Muscle of arm (tissue), 1 donor: ENCODE measurements at regions not wholly inside any gene's neighbourhood (a gene's known extent, or its start where the extent isn't known, plus 50 kb on each side); places are given as distances from the start of the nearest gene placed in this dataset.
A peak's percentile ranks its signal among the peaks of the same experiment; 100 is the strongest.
"Not testable (repeated sequence)": the region's sequence is repeated elsewhere in the genome, so short reads cannot be mapped to it uniquely, and the experiment has no call there.

Experiments used
- DNase-seq: peaks from one replicate; pipeline ENCODE4 v3.0.0-alpha.2; 2013

DNA sequence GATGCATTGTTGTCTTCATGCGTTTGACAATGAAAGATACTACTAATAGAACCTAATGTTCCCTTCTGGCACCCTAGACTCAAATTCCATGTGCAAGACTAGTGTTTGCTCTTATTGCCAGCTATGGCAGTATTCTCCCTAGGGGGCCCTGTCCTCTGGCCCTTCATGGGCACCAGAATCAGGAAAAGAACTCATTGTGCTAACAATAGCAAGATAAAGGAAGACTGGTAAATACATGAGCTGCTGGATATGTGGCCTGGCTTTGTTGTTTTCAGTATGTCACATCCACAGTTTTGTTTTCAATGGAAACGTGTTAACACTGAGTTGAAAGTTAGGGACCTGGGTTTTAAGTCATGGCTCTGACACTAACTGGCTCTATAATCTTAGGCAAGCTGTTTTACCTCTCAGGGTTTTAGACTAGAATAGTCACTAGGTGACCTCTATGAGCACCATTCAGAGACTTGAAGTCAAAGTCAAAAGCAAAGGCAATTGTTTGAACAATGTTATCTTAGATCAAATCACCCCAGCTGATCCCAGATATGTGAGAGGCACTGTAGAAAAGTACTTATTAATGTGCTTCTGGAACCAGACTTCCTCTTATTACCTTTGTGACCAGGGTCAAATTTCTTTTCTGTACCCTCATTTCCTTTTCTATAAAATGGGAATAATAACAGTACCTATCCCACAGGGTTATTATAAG lies 253.7 kb upstream of the DIAPH2 start:
- no peak for DNase-seq

DNA sequence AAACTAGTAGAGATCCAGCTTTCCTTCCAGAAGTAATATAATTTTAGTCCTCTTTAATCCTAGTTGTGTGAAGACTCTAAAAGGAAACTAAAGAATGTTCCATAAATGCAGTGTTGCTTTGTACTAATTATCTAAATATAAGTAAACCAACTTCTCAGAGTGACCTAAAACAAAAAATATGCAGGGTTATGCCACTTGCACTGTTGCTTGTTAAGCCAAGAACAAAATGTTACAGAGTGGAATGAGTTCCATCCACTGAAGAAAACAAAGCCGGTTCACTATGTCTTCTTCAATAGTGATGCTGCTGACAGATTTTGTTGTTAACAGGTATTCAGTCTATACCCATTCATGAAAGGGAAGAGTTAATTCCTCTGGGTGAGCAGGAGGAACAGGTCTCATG lies 252.0 kb upstream of the DIAPH2 start:
- no peak for DNase-seq

DNA sequence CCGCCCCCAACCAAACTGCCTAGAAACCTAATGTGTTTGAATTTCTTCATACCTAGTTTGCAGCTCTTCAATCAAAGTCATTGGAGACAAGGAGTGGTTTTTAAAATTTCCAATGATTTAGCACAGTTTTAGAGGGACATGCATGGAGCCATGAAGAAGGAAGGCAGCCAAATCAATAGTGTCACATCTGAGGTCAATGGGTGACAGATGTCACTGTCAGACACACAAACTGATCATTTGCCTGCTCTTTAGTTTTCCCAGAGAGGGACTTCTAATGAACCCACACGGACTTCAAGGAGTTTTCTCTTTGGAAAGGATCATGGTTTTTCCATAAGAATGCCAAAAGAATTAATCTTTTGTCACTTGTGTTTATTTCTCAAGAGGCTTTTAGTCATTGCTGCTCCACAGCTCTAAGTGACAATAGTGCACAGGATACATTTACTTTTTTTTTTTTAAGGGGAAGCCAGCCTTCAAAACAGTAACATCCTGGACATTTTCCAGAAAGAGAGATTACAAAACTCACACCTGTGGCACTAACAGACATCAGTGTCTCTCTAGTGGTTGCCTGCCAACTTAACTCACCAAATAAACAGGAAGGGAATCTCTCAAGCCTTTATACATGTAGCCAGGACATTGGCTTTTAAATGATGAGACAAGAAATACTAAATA lies 251.1 kb upstream of the DIAPH2 start:
- DNase-seq, result no peak

DNA sequence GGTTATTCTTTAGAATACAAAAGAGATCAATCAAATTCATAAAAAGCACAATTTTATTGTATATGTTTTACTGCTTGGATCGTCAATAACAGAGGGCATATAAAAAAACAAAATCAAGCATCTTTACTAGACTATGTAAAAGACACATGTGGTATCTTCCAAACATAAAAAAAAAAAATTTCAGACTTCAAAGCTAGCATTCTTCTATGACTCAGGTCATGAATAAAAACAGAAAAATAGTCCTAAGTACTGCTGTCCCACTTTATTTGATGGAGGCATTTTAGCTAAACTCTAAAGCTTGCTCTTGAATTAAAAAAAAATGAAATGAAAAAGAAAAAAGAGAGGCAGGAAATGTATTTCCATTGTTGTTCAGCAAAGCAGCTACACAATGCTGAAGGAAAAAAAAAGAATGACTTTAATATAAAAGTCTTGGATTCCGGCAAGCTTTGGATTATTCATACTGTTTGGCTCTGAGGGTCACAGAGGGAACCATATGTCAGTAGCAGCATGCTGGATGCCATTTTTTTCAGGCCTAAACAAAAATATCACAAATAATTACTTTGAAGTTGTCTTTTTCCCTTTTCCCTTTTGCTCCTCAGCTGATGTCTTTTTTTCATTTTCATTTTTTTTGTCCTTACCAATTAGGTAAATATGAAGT lies 249.1 kb upstream of the DIAPH2 start:
- no peak for DNase-seq

DNA sequence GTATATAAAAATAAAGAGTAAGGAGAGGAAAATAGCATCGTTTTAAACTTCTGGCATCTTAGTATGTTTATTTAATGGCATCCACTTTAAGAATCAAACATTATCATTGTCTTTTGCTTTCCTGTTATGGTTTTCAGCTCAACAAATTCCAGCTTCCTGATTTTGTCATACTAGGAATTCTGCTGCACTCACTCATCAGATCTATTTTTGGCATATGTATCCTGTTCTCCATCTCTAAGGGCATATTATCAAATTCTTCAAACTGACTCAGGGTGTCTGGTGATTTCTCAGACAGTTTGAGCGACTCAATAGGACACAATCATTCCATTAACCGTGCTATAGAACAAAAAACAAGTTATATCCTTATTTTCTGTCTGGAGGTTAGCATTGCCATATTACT lies 248.5 kb upstream of the DIAPH2 start:
- no peak for DNase-seq

DNA sequence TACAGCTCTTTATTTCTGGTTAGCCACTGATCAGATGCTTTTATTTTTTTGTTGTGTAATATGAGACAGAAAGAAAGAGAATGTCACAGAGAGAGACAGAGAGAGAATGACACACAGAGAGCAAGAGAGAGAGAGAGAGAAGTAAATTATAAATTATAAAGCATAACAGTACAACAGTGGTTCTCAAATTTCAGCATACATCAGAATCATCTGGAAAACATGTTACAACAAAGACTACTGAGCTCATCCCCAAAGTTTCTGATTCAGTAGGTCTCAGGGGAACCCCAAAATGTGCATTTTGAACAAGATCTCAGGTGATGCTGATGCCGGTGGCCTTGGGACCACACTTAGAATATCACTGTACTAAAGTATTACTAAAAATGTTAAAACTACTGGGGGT lies 245.8 kb upstream of the DIAPH2 start:
- DNase-seq, result no peak

DNA sequence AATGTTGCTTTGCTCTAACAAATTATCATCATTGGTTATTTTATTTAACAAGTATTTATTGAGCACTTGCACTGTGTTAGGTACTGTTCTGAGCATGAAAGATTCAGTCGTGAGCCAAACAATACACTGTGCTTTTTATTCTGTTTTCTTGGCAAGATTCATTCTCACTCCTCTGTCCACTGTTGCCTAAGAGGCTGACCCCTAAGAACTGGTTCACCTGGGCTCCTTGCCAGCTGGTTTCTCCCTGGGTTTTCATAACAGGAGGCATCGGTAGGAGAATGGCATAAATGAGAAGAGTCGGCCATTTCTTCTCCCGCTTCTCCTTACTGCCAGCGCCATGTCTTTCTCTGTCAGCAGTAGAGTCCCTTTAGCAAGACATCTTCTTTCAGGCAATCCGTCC lies 243.7 kb upstream of the DIAPH2 start:
- DNase-seq, result no peak

DNA sequence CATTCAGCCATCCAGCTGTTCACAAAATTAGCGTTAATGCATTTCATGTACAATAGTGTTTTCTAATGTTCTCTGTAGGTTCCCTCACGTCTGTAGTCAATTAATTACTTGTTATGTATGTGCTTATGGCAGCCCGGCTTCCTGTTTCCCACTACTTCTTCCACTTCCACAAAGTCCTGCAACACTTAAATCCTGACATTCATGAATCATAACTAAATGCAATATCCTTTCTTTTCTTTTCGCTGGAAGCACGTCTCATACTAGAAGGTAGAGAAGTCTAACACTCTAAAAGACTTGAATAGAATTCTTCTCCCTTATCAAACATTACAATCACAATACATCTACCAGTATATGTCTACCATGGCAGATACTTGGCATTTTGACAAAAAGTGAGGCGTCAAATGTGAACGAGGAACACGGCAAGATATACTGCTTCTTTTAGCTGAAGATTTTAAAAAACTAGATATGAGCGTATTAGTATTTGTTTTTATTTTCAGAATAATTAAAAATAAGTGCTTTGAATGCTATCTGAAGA lies 239.0 kb upstream of the DIAPH2 start:
- DNase-seq, result no peak

DNA sequence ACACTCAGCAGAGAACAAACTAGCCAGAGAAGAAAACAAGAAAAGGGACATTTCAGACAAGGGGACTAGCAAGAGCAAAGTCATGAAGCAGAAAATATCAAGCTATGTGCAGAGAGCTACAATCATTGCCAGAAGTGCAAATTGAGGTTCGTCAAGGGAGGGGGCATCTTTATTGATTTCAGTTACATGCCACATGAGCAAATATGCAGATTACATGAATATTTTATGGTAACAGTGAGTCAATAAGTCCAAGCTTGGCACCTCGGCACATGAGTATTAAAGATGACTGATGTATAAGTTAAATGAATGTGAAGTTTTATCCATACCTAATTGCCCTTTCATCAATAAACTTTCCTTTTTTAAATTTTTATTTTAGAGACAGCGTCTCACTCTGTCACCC lies 238.1 kb upstream of the DIAPH2 start:
- DNase-seq, result no peak

DNA sequence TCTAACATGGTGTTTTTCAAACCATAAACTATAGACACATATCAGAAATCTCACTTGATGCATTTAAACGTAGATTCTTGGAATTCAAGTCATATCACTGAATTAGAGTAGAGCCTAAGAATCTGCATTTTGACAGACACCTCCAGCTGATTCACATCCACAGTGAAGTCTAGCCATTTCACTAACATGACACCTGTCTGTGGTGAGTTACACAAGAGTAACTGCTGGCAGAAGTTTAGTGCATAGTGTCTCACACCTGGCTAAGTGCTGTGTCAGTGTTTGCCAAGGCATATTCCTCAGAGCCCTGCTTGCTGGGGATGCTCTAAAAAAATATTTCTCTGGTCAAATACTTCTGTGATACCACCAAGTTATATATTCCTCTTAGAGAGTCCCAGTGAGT lies 237.5 kb upstream of the DIAPH2 start:
- no peak for DNase-seq

DNA sequence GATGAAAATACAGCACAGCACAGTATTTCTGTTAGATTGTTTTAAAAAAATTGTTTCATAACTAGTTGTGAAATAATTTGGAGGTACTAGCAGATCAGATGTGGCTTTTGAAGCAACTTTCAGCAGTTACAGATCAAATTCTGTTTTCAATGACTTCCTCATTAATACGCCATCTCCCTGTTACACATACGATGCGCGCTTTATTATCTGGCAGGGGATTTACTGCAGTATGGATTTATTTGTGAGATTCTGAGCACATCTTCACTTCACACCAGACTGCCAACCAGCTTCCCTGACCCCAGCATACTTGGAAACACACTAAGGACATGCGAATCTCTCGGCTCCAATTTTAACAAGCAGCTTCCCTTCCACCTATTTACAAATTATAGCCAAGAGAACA lies 235.5 kb upstream of the DIAPH2 start:
- no peak for DNase-seq

DNA sequence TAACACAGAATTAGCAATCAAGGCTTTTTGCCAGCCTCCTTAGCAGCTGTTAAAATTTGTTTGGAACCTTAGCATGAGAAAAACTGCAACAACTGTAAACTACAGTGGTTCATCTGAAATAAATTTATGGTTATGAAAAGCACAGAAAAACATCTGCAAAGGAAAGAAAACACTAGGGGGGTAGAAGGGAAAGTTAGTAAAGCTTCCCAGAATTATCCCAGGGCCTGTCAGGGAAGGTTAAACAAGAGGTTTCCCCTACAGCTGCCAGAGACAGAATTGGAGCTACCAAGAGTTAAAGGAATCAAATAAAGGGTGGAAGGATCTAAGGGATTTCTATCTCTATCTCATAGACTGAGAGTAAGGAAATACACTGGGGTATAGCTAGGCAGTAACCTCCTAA lies 234.7 kb upstream of the DIAPH2 start:
- peak; percentile 38 for DNase-seq

DNA sequence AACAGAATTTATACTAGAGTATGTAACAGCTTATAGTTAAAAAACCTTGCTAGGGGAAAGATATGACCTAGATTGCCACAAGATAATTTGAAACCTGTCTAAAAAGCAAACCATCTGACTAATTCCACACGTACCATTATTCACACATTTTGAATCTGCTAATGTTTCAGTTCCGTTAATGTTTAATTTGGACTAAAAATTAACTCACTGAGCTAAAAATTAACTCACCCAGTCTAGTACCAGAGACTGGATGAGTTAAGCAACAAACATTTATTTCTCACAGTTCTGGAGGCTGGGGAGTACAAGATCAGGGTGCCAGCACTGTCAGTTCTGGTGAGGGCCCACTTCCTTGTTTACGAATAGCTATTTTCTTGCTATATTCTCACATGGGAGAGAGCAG lies 231.5 kb upstream of the DIAPH2 start:
- DNase-seq, result no peak

DNA sequence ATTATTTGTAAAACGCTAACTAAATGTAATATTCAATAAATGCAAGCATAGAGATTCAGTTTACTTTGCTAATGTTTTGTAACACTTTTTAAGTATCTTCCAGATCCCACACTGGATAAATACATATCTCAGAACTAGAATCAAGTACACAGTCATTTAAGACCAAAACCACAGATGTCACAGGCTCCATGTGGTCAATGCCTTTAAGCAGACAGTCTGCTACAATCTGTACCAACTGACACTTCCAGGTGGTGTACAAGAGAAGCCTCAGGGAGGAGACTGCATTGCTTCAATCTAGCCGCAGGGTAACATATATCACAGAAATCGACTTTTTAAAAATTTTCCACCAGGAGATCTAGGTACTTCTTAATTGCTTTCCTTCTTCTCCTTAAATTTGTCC lies 229.6 kb upstream of the DIAPH2 start:
- no peak for DNase-seq

DNA sequence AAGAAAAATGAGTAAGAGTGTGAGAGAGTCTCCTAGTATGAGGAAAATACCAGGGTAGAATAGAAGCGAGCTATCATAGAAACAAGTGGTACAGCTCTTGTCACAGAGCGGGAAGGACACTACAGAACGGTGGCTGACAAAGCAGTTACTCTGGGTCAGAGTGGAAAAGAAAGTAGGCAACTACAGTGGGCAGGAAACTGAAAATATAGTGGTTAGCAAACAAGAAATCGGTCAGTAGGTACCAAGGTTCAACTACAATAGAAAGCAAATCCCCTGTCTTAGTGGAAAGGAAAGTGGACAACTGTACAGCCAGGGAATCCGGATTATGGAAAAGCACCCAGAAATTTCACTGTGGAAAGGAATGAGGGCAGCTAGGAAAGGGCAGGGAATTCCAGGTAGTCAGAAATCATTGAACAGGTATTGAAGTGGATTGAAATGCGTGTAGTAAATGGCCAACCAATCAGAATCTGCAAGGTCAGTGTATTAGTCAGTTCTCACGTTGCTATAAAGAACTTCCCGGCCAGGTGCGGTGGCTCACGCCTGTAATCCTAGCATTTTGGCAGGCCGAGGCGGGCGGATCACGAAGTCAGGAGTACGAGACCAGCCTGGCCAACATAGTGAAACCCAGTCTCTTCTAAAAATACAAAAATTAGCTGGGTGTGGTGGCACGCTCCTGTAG lies 219.6 kb upstream of the DIAPH2 start:
- DNase-seq, result no peak

DNA sequence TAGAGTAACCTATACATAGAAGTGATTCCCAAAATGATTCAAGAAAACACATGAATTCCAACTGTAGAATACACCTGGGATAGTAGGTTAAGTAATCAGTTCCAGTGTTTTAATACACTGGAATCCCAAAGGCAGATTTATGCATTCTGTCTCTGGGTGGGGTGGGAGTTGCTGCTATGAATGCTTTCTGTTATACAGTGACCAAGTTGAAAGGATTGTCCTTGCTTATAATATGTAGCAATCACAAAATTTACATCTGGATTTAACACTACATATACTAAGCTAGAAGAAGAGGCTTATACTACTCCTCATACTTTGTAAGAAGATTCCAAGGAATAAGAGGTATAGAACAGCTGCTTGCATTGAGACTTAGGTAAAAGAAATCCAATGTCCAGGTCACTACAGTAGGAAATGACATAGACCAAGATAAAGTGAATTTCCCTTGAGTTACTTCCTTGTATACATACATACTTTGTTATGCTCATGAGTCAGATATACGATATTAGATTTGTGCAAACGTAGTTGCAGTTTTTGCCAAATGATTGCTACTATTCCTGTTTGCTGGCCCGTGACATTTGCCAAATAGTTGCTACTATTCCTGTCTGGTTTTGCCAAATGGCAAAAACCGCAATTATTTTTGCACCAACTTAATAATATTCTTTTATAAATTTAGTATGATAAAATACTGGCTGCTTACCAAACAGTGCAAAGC lies 210.5 kb upstream of the DIAPH2 start:
- DNase-seq, result no peak

DNA sequence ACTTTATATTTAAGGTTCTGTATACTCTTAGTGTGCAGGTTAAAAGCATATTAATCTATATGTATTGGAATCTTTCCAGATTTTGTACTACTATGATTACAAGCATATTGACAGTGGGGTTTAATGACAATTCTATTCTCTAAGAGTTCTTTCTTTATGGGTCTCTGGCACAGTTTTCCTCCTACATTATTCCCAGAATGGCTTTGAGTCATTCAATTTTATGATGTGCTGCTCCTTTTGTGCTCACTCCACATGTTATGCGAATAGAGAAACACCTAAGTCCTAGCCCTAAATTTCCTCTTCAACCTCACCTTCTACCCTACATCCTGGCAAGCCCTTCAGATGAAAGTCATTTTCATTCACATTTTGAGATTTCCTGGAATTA lies 209.9 kb upstream of the DIAPH2 start:
- DNase-seq, result no peak

DNA sequence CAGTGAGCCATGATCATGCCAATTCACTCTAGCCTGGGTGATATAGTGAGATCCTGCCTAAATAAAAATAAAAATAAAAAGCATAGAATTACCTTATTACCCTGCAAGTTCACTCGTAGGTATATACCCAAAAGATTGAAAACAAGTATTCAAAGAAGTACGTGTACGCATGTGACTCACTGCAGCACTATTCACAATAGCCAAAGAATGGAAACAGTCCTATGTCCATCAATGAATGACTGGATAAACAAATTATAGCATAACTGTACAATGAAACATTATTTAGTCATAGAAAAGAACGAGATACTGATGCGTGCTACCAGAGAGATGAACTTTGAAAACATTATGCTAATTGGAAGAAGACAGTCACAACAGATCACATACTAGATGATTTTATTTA lies 204.6 kb upstream of the DIAPH2 start:
- no peak for DNase-seq

DNA sequence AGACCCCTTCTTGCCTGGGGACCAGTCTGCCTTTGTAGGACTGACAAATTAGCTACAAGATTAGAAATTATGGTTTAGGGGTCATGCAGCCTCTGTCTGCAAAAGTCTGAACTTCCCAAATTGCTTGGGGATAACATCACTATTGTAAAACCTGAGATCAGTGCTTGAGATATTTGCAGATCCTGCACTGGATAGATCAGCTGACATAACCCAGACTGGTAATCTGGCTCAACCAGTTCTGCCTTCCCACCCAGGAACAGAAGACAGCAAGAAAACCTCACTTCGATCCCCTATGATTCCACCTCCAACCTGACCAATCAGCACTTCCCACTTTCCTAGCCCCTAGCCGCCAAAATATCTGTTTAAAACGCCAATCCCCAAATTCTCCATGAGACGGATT lies 202.8 kb upstream of the DIAPH2 start:
- no peak for DNase-seq

DNA sequence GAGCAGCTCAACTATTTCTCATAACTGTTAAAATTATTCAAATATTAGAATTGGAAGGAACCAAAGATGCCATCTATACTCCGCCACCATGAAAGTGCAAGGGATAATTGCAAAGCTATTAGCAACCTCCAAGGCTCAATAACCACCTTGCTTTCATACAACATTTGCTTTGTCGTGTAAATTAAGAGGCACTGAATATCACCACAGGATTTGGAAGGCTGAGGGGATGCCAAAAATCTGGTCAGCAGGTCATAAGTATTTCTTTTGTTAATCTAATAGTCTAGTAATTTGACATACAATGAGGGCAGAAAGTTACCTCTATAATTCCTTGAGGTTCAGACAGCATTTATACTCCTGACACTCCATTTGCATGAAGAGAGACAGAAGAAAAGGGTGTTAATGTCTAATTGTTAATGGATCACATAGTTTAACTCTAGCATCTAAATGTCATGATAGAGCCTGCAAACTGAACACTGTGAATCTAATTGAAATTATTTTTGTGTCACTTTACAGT lies 200.9 kb upstream of the DIAPH2 start:
- no peak for DNase-seq

DNA sequence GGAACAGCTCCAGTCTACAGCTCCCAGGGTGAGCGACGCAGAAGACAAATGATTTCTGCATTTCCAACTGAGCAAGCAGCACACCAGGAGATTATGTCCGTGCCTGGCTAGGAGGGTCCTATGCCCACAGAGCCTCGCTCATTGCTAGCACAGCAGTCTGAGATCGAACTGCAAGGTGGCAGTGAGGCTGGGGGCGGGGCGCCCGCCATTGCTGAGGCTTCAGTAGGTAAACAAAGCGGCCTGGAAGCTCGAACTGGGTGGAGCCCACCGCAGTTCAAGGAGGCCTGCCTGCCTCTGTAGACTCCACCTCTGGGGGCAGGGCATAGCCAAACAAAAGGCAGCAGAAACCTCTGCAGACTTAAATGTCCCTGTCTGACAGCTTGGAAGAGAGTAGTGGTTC lies 198.0 kb upstream of the DIAPH2 start:
- not testable (repeated sequence) for DNase-seq

DNA sequence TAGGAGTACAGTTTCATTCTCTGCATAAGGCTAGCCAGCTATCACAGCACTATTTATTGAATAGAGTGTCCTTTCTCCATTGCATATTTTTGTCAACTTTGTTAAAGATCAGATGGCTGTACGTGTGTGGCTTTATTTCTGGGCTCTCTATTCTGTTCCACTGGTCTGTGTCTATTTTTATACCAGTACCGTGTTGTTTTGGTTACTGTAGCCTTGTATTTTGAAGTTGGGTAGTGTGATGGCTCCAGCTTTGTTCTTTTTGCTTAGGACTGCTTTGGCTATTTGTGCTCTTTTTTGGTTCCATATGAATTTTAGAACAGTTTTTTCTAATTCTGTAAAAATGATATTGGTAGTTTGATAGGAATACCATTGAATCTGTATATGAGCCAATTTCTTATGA lies 182.1 kb upstream of the DIAPH2 start:
- DNase-seq, result no peak
